Upper lobe of left lung (tissue), 4 donors: ENCODE measurements at regions not wholly inside any gene's neighbourhood (a gene's known extent, or its start where the extent isn't known, plus 50 kb on each side); places are given as distances from the start of the nearest gene placed in this dataset.

Experiments
- CTCF ChIP-seq, 6 experiments: fragments of 450-650 bp in 4 of 6; fragments of 200-600 bp in 2 of 6; sonication (generic) in 2 of 6; IDR thresholded peaks; one replicate each; pipeline ENCODE4 v1.5.1; 2016 to 2019; ENCODE audit warnings: antibody characterized with exemption in 6 of 6
- POLR2A ChIP-seq, 4 donors: fragments of 450-650 bp; IDR thresholded peaks; one replicate each; pipeline ENCODE4 v1.5.1; 2016 to 2017; ENCODE audit warnings: antibody characterized with exemption in 4 of 4, mild to moderate bottlenecking in 2 of 4
- POLR2AphosphoS5 ChIP-seq, 2 donors: sonication (generic); formaldehyde crosslinking; IDR thresholded peaks; one replicate each; pipeline ENCODE4 v1.5.1; 2017; ENCODE audit warnings: antibody characterized with exemption in 2 of 2

DNA sequence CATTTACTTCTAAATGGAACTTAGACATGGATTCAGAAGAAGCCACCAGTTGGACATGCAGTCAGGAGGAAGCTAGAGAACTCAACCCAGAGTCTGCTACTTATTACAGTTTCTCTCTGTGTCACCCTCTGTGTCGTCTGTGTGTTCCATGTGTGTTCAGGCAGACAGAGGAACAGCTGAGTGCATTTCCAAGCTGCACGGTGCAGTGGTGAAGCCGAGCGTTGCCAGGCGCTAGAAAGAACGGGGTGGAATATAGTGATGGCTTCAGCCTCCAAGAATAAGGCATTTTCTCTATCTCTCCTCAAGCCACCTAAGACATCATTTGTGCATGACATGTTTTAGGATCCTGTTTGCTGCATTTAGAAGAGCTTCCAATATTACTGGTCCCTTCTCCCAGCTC lies 101.1 kb upstream of the CCL2 start:
- TF ChIP-seq CTCF (IDR thresholded peaks at IDR 0.05) (no peak), POLR2A (IDR thresholded peaks at IDR 0.05) (no peak), POLR2AphosphoS5 (IDR thresholded peaks at IDR 0.05) (no peak)
